SK-N-SH (cell line): ENCODE measurements at regions not wholly inside any gene's neighbourhood (a gene's known extent, or its start where the extent isn't known, plus 50 kb on each side); places are given as distances from the start of the nearest gene placed in this dataset.

Experiments used
- CTCF ChIA-PET: fragments of 300-600, 350-600 bp; formaldehyde crosslinking; extraction: SDS; loops from one replicate; lab custom pipeline; 2021; lab: Yijun Ruan, JAX
- POLR2A ChIA-PET: fragments of 350-600 bp; sonication (Branson Sonifier 250); formaldehyde crosslinking; extraction: SDS; loops from one replicate; lab custom pipeline; 2020; ENCODE audit warnings: antibody characterized with exemption, inconsistent platforms; lab: Yijun Ruan, JAX
- DNase-seq: peaks from one replicate; pipeline ENCODE4 v3.0.0; 2012
- H2AFZ ChIP-seq: fragments of 200-600 bp; sonication (generic); 2 replicates; pipeline ENCODE4 v1.8.1; 2016; ENCODE audit warnings: antibody characterized with exemption, mild to moderate bottlenecking, low read depth
- H3F3A ChIP-seq: fragments of 200-600 bp; sonication (generic); replicated peaks from 2 replicates; pipeline ENCODE3; 2016; ENCODE audit warnings: antibody characterized with exemption, mild to moderate bottlenecking; ENCODE audit not compliant: insufficient read depth
- H3K27ac ChIP-seq, 2 experiments: fragments of 200-500 bp in 1 of 2; fragments of 200-600 bp in 1 of 2; sonication (Bioruptor generic) in 1 of 2; sonication (generic), shearing (Covaris generic) in 1 of 2; 2 replicates each; pipeline versions ENCODE4 v1.5.1 to v1.6.1; 2014 to 2016; ENCODE audit warnings: low read depth in 2 of 2, inconsistent platforms in 1 of 2, low read length in 1 of 2, mild to moderate bottlenecking in 1 of 2, mixed read lengths in 1 of 2
- H3K27me3 ChIP-seq: fragments of 200-600 bp; sonication (generic), shearing (Covaris generic); 2 replicates; pipeline ENCODE4 v1.6.1; 2016; ENCODE audit warnings: mixed run types; ENCODE audit not compliant: insufficient read depth
- H3K36me3 ChIP-seq, 2 experiments: fragments of 200-500 bp in 1 of 2; fragments of 200-600 bp in 1 of 2; sonication (Bioruptor generic) in 1 of 2; sonication (generic) in 1 of 2; replicated peaks in 1 of 2; 2 replicates each; pipeline versions ENCODE3 to v1.5.1; 2014 to 2016; ENCODE audit warnings: low read length in 1 of 2, mild to moderate bottlenecking in 1 of 2; ENCODE audit not compliant: insufficient read depth in 2 of 2, control insufficient read depth in 1 of 2
- H3K4me1 ChIP-seq, 2 experiments: fragments of 200-500 bp in 1 of 2; fragments of 200-600 bp in 1 of 2; sonication (Bioruptor generic) in 1 of 2; sonication (generic), shearing (Covaris generic) in 1 of 2; 2 replicates each; pipeline versions ENCODE4 v1.5.1 to v1.6.1; 2014 to 2016; ENCODE audit warnings: low read depth in 1 of 2, low read length in 1 of 2, mixed run types in 1 of 2; ENCODE audit not compliant: insufficient read depth in 2 of 2, control insufficient read depth in 1 of 2
- H3K4me2 ChIP-seq: fragments of 200-600 bp; sonication (generic), shearing (Covaris generic); 2 replicates; pipeline ENCODE4 v1.6.1; 2017; ENCODE audit warnings: mixed run types
- H3K4me3 ChIP-seq, 2 experiments: fragments of 200-500 bp in 1 of 2; fragments of 200-600 bp in 1 of 2; sonication (Bioruptor generic) in 1 of 2; sonication (generic), shearing (Covaris generic) in 1 of 2; 2 replicates each; pipeline versions ENCODE4 v1.5.1 to v1.8.1; 2014 to 2016; ENCODE audit warnings: low read depth in 2 of 2, inconsistent platforms in 1 of 2, low read length in 1 of 2, mild to moderate bottlenecking in 1 of 2, mixed read lengths in 1 of 2, moderate library complexity in 1 of 2
- H3K79me2 ChIP-seq: fragments of 200-600 bp; sonication (generic); 2 replicates; pipeline ENCODE4 v1.8.1; 2017; ENCODE audit warnings: mild to moderate bottlenecking; ENCODE audit not compliant: insufficient read depth
- H3K9ac ChIP-seq: fragments of 200-600 bp; sonication (generic); 2 replicates; pipeline ENCODE4 v1.6.1; 2017; ENCODE audit warnings: mixed run types
- H3K9me2 ChIP-seq: fragments of 200-600 bp; sonication (generic); 2 replicates; pipeline ENCODE4 v1.6.1; 2017; ENCODE audit warnings: mixed run types
- H3K9me3 ChIP-seq: fragments of 200-600 bp; sonication (generic); 2 replicates; pipeline ENCODE4 v1.6.1; 2017; ENCODE audit warnings: mixed run types, mild to moderate bottlenecking, moderate library complexity
- H4K20me1 ChIP-seq: fragments of 200-600 bp; sonication (generic); 2 replicates; pipeline ENCODE4 v1.6.1; 2017; ENCODE audit warnings: mild to moderate bottlenecking, mixed run types; ENCODE audit not compliant: insufficient read depth
- FOSL2 ChIP-seq: IDR thresholded peaks from 2 replicates; pipeline ENCODE4 v1.4.0; 2012; ENCODE audit warnings: low read depth, mild to moderate bottlenecking, moderate library complexity, borderline replicate concordance
- FOXJ3 ChIP-seq: sonication (generic); formaldehyde crosslinking; IDR thresholded peaks from 2 replicates; pipeline ENCODE4 v1.5.1; 2020; ENCODE audit warnings: mild to moderate bottlenecking, missing genetic modification reagents
- FOXM1 ChIP-seq: IDR thresholded peaks from 2 replicates; pipeline ENCODE4 v1.4.0; 2012; ENCODE audit warnings: low read depth, mild to moderate bottlenecking
- IRF3 ChIP-seq: fragments of 150-350 bp; IDR thresholded peaks from 2 replicates; pipeline ENCODE4 v1.6.1; 2016; ENCODE audit warnings: mild to moderate bottlenecking, low read depth, low read length
- MAX ChIP-seq: IDR thresholded peaks from 2 replicates; pipeline ENCODE4 v1.4.0; 2012; ENCODE audit warnings: low read depth
- MEF2A ChIP-seq: IDR thresholded peaks from 2 replicates; pipeline ENCODE4 v1.4.0; 2012; ENCODE audit warnings: low read depth, borderline replicate concordance
- MXI1 ChIP-seq: IDR thresholded peaks from 2 replicates; pipeline ENCODE4 v1.6.1; 2012; ENCODE audit warnings: mild to moderate bottlenecking, low read depth, low read length, improper control_type of control experiment
- NFIC ChIP-seq: IDR thresholded peaks from 2 replicates; pipeline ENCODE4 v1.4.0; 2012; ENCODE audit warnings: borderline replicate concordance
- RFX5 ChIP-seq: IDR thresholded peaks from 2 replicates; pipeline ENCODE4 v1.6.1; 2012; ENCODE audit warnings: mild to moderate bottlenecking, improper control_type of control experiment, low read length
- SIN3A ChIP-seq: IDR thresholded peaks from 2 replicates; pipeline ENCODE4 v1.6.1; 2012; ENCODE audit warnings: low read depth, mild to moderate bottlenecking, low read length, moderate library complexity, borderline replicate concordance
- TEAD4 ChIP-seq: IDR thresholded peaks from 2 replicates; pipeline ENCODE4 v1.4.0; 2012; ENCODE audit warnings: mild to moderate bottlenecking, borderline replicate concordance; ENCODE audit not compliant: insufficient read depth
- WGBS: methylation state at CpG from one replicate; pipeline ENCODE4 v1.1.6; 2017; ENCODE audit warnings: low lambda C conversion rate; 5-methylcytosine and 5-hydroxymethylcytosine counted together

- H3K4me3 ChIP-seq, result no peak overlapping the region
- no peaks in the 10 kb centered on the region for H3F3A ChIP-seq
- 50% methylated on average over 3 of the region's 3 CpGs for WGBS
- H2AFZ ChIP-seq, result no peak overlapping the region
- peak; percentile 33; the same call in 1 of the 2 replicates for TF ChIP-seq MXI1
- no peak for TF ChIP-seq FOXJ3 (CRISPR knock-in tag)
- peak; percentile 21; the same call in 1 of the 2 replicates for TF ChIP-seq RFX5
- no peaks in the 10 kb centered on the region for H3K36me3 ChIP-seq
- no peaks in the 10 kb centered on the region for H3K9me2 ChIP-seq
- 0 out of 2 replicates have a peak, but pooled peaks cover 3% of the 10 kb centered on the region for H3K9me3 ChIP-seq
- H3K27ac ChIP-seq, result no peak overlapping the region
- H3K4me2 ChIP-seq, result no peak overlapping the region
- H4K20me1 ChIP-seq, result no peaks in the 10 kb centered on the region
- H3K9ac ChIP-seq, result no peak overlapping the region
- no peaks in the 10 kb centered on the region for H3K27me3 ChIP-seq
- peak; percentile 60 for DNase-seq
- H3K79me2 ChIP-seq, result no peaks in the 10 kb centered on the region
- CTCF ChIA-PET, result interaction anchor here (0.9 to 1.4 kb wide), 3 partner anchors 9 to 137 kb away, joined by 3 to 5 read pairs (median 3); no protein-coding TSS in a partner anchor
- POLR2A ChIA-PET, result no interaction called here
- H3K4me1 ChIP-seq, result no peaks in the 10 kb centered on the region
Measured at GRCh38 chr15:92780843-92781242, 119.3 kb upstream of the CHD2 start.

- H3F3A ChIP-seq, result no peaks in the 10 kb centered on the region
- H3K27me3 ChIP-seq, result no peaks in the 10 kb centered on the region
- TF ChIP-seq MAX (no peak), FOXM1 (no peak), TEAD4 (no peak), IRF3 (no peak), NFIC (no peak), FOSL2 (no peak), SIN3A (no peak), RFX5 (no peak)
- TF ChIP-seq, all 33 proteins: peak for 0
- CTCF ChIA-PET, result interaction anchor here (1.7 kb wide), 1 partner anchor 15 kb away, joined by 4 read pairs; no protein-coding TSS in a partner anchor
- POLR2A ChIA-PET, result no interaction called here
- H3K9ac ChIP-seq, result no peak overlapping the region
- no peaks in the 10 kb centered on the region for H3K4me1 ChIP-seq
- H3K27ac ChIP-seq, result no peak overlapping the region
- H3K9me2 ChIP-seq, result no peaks in the 10 kb centered on the region
- H3K9me3 ChIP-seq, result 0 out of 2 replicates have a peak, but pooled peaks cover 3% of the 10 kb centered on the region
- H4K20me1 ChIP-seq, result no peaks in the 10 kb centered on the region
- H3K4me3 ChIP-seq, result no peak overlapping the region
- WGBS, result 66% methylated on average over 4 of the region's 4 CpGs
- no peak for DNase-seq
- no peak overlapping the region for H2AFZ ChIP-seq
- H3K36me3 ChIP-seq, result no peaks in the 10 kb centered on the region
- no peaks in the 10 kb centered on the region for H3K79me2 ChIP-seq
- no peak overlapping the region for H3K4me2 ChIP-seq
Measured at GRCh38 chr15:92781925-92782453, 118.1 kb upstream of the CHD2 start.

- Histone ChIP-seq H3K4me2 (no peak overlapping the region), H3K4me3 (no peak overlapping the region), H3K27me3 (no peaks in the 10 kb centered on the region), H4K20me1 (no peaks in the 10 kb centered on the region), H3K9me3 (no peaks in the 10 kb centered on the region), H3K36me3 (no peaks in the 10 kb centered on the region), H3K4me1 (no peaks in the 10 kb centered on the region), H3K27ac (no peak overlapping the region), H3K79me2 (no peaks in the 10 kb centered on the region), H3F3A (no peaks in the 10 kb centered on the region), H3K9ac (no peak overlapping the region), H3K9me2 (no peaks in the 10 kb centered on the region), H2AFZ (no peak overlapping the region)
- ChIA-PET POLR2A (no interaction called here), CTCF (interaction anchor here (1.1 to 3.2 kb wide), 2 partner anchors 10 to 130 kb away, joined by 3 to 11 read pairs; no protein-coding TSS in a partner anchor)
- DNase-seq, result no peak
- WGBS, result 27% methylated on average over 2 of the region's 3 CpGs
- TF ChIP-seq MEF2A (no peak), TEAD4 (no peak)
Measured at GRCh38 chr15:92787116-92787515, 113.0 kb upstream of the CHD2 start.
